Activated naive CD8-positive, alpha-beta T cell treated with anti-CD3 and anti-CD28 coated beads for 36 hours (primary cell): ENCODE measurements at regions not wholly inside any gene's neighbourhood (a gene's known extent, or its start where the extent isn't known, plus 50 kb on each side); places are given as distances from the start of the nearest gene placed in this dataset.
"Not testable (repeated sequence)": the region's sequence is repeated elsewhere in the genome, so short reads cannot be mapped to it uniquely, and the experiment has no call there.

Experiments
- DNase-seq: peaks from one replicate; pipeline ENCODE4 v3.0.0; 2021
- H3K27ac Mint-ChIP-seq: one replicate; pipeline ENCODE4 v1.8.0; 2022; ENCODE audit warnings: mild to moderate bottlenecking, moderate library complexity, mixed read lengths
- H3K27me3 Mint-ChIP-seq: one replicate; pipeline ENCODE4 v1.8.0; 2022; ENCODE audit warnings: mild to moderate bottlenecking, mixed read lengths
- H3K36me3 Mint-ChIP-seq: one replicate; pipeline ENCODE4 v1.8.0; 2021; ENCODE audit warnings: mild to moderate bottlenecking, mixed read lengths
- H3K4me1 Mint-ChIP-seq: one replicate; pipeline ENCODE4 v1.8.0; 2021; ENCODE audit warnings: mixed read lengths
- H3K4me3 Mint-ChIP-seq: one replicate; pipeline ENCODE4 v1.8.0; 2022; ENCODE audit warnings: mild to moderate bottlenecking, moderate library complexity, mixed read lengths
- H3K9me3 Mint-ChIP-seq: one replicate; pipeline ENCODE4 v1.8.0; 2022; ENCODE audit warnings: mixed read lengths

DNA sequence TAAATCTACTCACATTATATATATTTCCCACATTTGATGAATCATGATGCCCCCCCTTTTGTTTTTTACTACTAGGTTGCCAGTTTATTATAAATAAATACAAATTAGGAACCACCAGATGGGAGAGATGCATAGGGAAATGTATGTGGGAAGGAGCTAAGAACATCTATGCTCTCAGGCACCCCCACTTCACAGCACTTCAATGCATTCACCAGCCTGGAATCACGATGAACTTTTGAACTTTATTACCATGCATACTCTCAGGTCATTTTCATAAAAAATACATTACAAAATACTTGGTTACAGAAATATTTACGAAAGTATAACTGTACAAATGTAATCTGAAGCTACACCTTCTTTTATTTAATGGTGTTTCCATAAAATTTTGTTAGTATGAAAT is 988.0 kb upstream of the EPHA6 start:
- Mint-ChIP-seq H3K36me3 (no peaks in the 10 kb centered on the region), H3K4me3 (no peak overlapping the region), H3K9me3 (no peaks in the 10 kb centered on the region), H3K27ac (no peak overlapping the region), H3K4me1 (no peaks in the 10 kb centered on the region), H3K27me3 (no peaks in the 10 kb centered on the region)
- no peak for DNase-seq

GRCh38 chr3:95832146-95832545 is 982.2 kb upstream of the EPHA6 start:
- H3K36me3 Mint-ChIP-seq, result no peaks in the 10 kb centered on the region
- H3K27ac Mint-ChIP-seq, result no peak overlapping the region
- no peaks in the 10 kb centered on the region for H3K27me3 Mint-ChIP-seq
- no peak for DNase-seq
- no peaks in the 10 kb centered on the region for H3K4me1 Mint-ChIP-seq
- H3K4me3 Mint-ChIP-seq, result no peak overlapping the region
- H3K9me3 Mint-ChIP-seq, result peaks cover 15% of the 10 kb centered on the region

GRCh38 chr3:95860628-95861027 is 953.8 kb upstream of the EPHA6 start:
- peaks cover 18% of the 10 kb centered on the region for H3K9me3 Mint-ChIP-seq
- not testable (repeated sequence) for H3K4me1 Mint-ChIP-seq, H3K27me3 Mint-ChIP-seq, H3K4me3 Mint-ChIP-seq, DNase-seq, H3K36me3 Mint-ChIP-seq, H3K27ac Mint-ChIP-seq

DNA sequence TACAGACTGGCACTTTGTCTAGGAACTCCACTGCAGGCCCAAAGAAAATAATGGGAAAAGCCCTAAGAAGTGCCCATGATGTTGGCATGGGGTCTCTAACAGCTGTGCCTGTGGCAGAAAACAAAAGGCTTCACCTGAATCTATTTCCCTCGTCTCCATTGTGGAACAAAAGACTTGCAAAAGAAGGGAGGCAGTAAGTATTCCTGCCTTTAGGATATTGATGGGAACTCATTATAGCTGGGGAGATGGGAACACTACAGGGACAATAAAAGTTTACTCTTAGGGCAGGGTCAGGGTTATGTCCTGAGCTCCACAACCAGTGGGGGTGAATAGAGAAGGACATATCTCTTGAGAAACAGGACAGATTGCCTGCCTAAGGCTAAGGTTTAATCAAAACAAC is 930.6 kb upstream of the EPHA6 start:
- no peaks in the 10 kb centered on the region for H3K27me3 Mint-ChIP-seq
- no peaks in the 10 kb centered on the region for H3K4me1 Mint-ChIP-seq
- no peak overlapping the region for H3K27ac Mint-ChIP-seq
- no peak for DNase-seq
- H3K4me3 Mint-ChIP-seq, result no peak overlapping the region
- H3K36me3 Mint-ChIP-seq, result no peaks in the 10 kb centered on the region
- peaks cover 6% of the 10 kb centered on the region for H3K9me3 Mint-ChIP-seq

- no peak for DNase-seq
- Mint-ChIP-seq H3K4me1 (no peaks in the 10 kb centered on the region), H3K27ac (no peak overlapping the region), H3K27me3 (no peaks in the 10 kb centered on the region), H3K36me3 (no peaks in the 10 kb centered on the region), H3K9me3 (peaks cover 8% of the 10 kb centered on the region), H3K4me3 (no peak overlapping the region)
Observed at GRCh38 chr3:95886616-95887015, 927.8 kb upstream of the EPHA6 start.

DNA sequence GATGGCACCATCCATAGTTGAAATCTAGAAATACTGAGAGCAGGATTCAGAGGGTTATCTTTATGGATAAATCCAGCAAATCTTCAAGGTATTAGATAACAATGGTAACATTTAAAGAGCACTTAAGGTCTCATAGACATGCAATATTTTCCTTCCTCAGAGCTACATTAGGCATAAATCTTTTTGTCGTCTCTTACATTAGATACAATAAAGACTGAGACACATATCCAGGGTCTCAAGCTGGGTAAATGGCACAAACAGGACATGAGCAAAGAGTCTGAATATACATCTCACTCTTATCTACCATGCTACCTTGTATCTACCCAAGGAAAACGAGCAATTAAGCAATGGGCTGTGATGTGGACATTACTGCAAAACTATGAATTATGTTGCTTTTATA is 927.3 kb upstream of the EPHA6 start:
- Mint-ChIP-seq H3K27ac (no peak overlapping the region), H3K9me3 (peaks cover 8% of the 10 kb centered on the region), H3K27me3 (no peaks in the 10 kb centered on the region), H3K4me3 (no peak overlapping the region), H3K4me1 (no peaks in the 10 kb centered on the region), H3K36me3 (no peaks in the 10 kb centered on the region)
- no peak for DNase-seq

- no peaks in the 10 kb centered on the region for H3K36me3 Mint-ChIP-seq
- H3K27ac Mint-ChIP-seq, result no peak overlapping the region
- H3K27me3 Mint-ChIP-seq, result no peaks in the 10 kb centered on the region
- no peak for DNase-seq
- peaks cover 8% of the 10 kb centered on the region for H3K9me3 Mint-ChIP-seq
- H3K4me1 Mint-ChIP-seq, result no peaks in the 10 kb centered on the region
- H3K4me3 Mint-ChIP-seq, result no peak overlapping the region
Observed at GRCh38 chr3:95894820-95895219, 919.6 kb upstream of the EPHA6 start.

DNA sequence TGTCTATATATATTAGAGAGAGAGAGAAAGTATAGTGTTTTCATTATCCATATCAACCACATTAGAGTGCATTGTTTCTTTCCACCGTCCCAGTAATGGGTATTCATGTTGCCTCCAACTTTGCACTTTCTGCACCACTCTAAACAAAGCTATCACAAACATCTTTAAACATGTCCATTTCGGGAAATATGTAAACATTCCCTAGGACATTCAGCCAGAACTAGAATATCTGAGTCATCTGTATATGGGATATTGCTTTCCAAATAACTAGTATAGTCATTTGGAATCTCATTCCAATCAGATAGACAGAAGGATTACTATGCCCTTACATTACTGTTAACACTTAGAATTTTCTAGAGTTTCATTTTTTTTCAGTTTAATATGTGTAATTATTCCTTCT is 914.9 kb upstream of the EPHA6 start:
- no peak overlapping the region for H3K4me3 Mint-ChIP-seq
- H3K9me3 Mint-ChIP-seq, result peaks cover 2% of the 10 kb centered on the region
- no peak for DNase-seq
- H3K27ac Mint-ChIP-seq, result no peak overlapping the region
- no peaks in the 10 kb centered on the region for H3K27me3 Mint-ChIP-seq
- H3K36me3 Mint-ChIP-seq, result no peaks in the 10 kb centered on the region
- no peaks in the 10 kb centered on the region for H3K4me1 Mint-ChIP-seq

- Mint-ChIP-seq H3K27ac (no peak overlapping the region), H3K9me3 (peaks cover 2% of the 10 kb centered on the region), H3K36me3 (no peaks in the 10 kb centered on the region), H3K4me3 (no peak overlapping the region), H3K4me1 (no peaks in the 10 kb centered on the region), H3K27me3 (no peaks in the 10 kb centered on the region)
- no peak for DNase-seq
Observed at GRCh38 chr3:95899911-95900310, 914.5 kb upstream of the EPHA6 start.

GRCh38 chr3:95901948-95902347 is 912.4 kb upstream of the EPHA6 start:
- DNase-seq, result no peak
- H3K27ac Mint-ChIP-seq, result no peak overlapping the region
- H3K4me1 Mint-ChIP-seq, result no peaks in the 10 kb centered on the region
- no peak overlapping the region for H3K4me3 Mint-ChIP-seq
- H3K27me3 Mint-ChIP-seq, result no peaks in the 10 kb centered on the region
- no peaks in the 10 kb centered on the region for H3K36me3 Mint-ChIP-seq
- H3K9me3 Mint-ChIP-seq, result no peaks in the 10 kb centered on the region

DNA sequence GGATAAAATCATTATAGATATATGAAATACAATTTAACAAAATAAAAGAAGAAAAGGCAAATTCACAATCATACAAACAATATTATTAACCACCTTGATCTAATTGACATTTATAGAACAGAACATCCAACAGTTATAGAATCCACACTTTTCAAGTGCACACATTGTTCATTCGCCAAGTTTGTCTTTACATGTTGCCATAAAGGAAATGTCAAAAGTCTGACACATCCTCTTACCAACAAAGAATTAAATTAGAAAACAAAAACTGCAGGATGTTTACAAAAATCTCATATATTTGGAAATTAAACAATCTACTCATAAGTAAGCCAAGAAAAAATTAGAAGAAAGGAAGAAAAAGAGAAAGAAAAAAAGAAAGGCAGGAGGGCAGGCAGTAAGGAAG is 909.2 kb upstream of the EPHA6 start:
- no peaks in the 10 kb centered on the region for H3K4me1 Mint-ChIP-seq

GRCh38 chr3:95911767-95912166 is 902.6 kb upstream of the EPHA6 start:
- H3K27me3 Mint-ChIP-seq, result no peaks in the 10 kb centered on the region
- DNase-seq, result no peak
- no peak overlapping the region for H3K4me3 Mint-ChIP-seq
- H3K4me1 Mint-ChIP-seq, result no peaks in the 10 kb centered on the region
- no peaks in the 10 kb centered on the region for H3K36me3 Mint-ChIP-seq
- no peaks in the 10 kb centered on the region for H3K9me3 Mint-ChIP-seq
- H3K27ac Mint-ChIP-seq, result no peak overlapping the region

More for the DNA sequence above, 909.2 kb upstream of the EPHA6 start:
- Mint-ChIP-seq H3K27me3 (no peaks in the 10 kb centered on the region), H3K4me3 (no peak overlapping the region), H3K27ac (no peak overlapping the region), H3K36me3 (no peaks in the 10 kb centered on the region), H3K9me3 (no peaks in the 10 kb centered on the region)
- no peak for DNase-seq

- DNase-seq, result peak; percentile 36
- H3K4me1 Mint-ChIP-seq, result peaks cover 5% of the 10 kb centered on the region
- H3K36me3 Mint-ChIP-seq, result no peaks in the 10 kb centered on the region
- no peaks in the 10 kb centered on the region for H3K27me3 Mint-ChIP-seq
- H3K9me3 Mint-ChIP-seq, result no peaks in the 10 kb centered on the region
- H3K27ac Mint-ChIP-seq, result no peak overlapping the region
- no peak overlapping the region for H3K4me3 Mint-ChIP-seq
Observed at GRCh38 chr3:95923496-95924210, 890.7 kb upstream of the EPHA6 start.

- DNase-seq, result no peak
- Mint-ChIP-seq H3K27ac (no peak overlapping the region), H3K4me3 (no peak overlapping the region), H3K9me3 (no peaks in the 10 kb centered on the region), H3K36me3 (no peaks in the 10 kb centered on the region), H3K4me1 (peaks cover 5% of the 10 kb centered on the region), H3K27me3 (no peaks in the 10 kb centered on the region)
Observed at GRCh38 chr3:95926904-95927501, 887.4 kb upstream of the EPHA6 start.

GRCh38 chr3:95934181-95934580 is 880.2 kb upstream of the EPHA6 start:
- no peaks in the 10 kb centered on the region for H3K36me3 Mint-ChIP-seq
- no peaks in the 10 kb centered on the region for H3K9me3 Mint-ChIP-seq
- no peak for DNase-seq
- H3K4me1 Mint-ChIP-seq, result no peaks in the 10 kb centered on the region
- H3K4me3 Mint-ChIP-seq, result no peak overlapping the region
- H3K27ac Mint-ChIP-seq, result no peak overlapping the region
- no peaks in the 10 kb centered on the region for H3K27me3 Mint-ChIP-seq

- no peak overlapping the region for H3K27ac Mint-ChIP-seq
- H3K4me3 Mint-ChIP-seq, result no peak overlapping the region
- no peaks in the 10 kb centered on the region for H3K36me3 Mint-ChIP-seq
- H3K27me3 Mint-ChIP-seq, result no peaks in the 10 kb centered on the region
- DNase-seq, result no peak
- H3K9me3 Mint-ChIP-seq, result peaks cover 2% of the 10 kb centered on the region
- H3K4me1 Mint-ChIP-seq, result no peaks in the 10 kb centered on the region
Observed at GRCh38 chr3:95939235-95939809, 875.1 kb upstream of the EPHA6 start.
